NB4 (cell line): ENCODE measurements at regions not wholly inside any gene's neighbourhood (a gene's known extent, or its start where the extent isn't known, plus 50 kb on each side); places are given as distances from the start of the nearest gene placed in this dataset.
"Not testable (repeated sequence)": the region's sequence is repeated elsewhere in the genome, so short reads cannot be mapped to it uniquely, and the experiment has no call there.

Source experiments
- MYC ChIP-seq: IDR thresholded peaks from 2 replicates; pipeline ENCODE4 v1.6.1; 2011; ENCODE audit warnings: low read depth, low read length
- POLR2A ChIP-seq: IDR thresholded peaks from 2 replicates; pipeline ENCODE4 v1.6.1; 2011; ENCODE audit warnings: mild to moderate bottlenecking; ENCODE audit not compliant: insufficient read length; ENCODE audit errors: extremely low read depth
- TF ChIP-seq, protein P1 (sequence below): IDR thresholded peaks from one replicate; pipeline ENCODE4 v1.5.1; 2012; ENCODE audit warnings: low read depth, low read length

DNA sequence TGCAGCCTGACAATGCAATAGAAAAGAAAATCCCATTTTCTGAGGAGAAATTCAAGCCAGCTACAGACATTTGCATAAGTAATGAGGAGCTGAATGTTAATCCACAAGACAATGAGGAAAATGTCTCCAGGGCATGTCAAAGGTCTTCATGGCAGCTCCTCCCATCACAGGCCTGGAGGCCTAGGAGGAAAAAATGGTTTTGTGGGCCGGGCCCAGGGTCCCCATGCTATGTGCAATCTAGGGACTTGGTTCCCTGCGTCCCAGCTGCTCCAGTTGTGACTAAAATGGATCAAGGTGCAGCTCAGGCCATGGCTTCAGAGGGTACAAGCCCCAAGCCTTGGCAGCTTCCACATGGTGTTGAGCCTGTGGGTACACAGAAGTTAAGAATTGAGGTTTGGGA lies 132.5 kb upstream of the PARD3B start:
- TF ChIP-seq, protein P1, sequence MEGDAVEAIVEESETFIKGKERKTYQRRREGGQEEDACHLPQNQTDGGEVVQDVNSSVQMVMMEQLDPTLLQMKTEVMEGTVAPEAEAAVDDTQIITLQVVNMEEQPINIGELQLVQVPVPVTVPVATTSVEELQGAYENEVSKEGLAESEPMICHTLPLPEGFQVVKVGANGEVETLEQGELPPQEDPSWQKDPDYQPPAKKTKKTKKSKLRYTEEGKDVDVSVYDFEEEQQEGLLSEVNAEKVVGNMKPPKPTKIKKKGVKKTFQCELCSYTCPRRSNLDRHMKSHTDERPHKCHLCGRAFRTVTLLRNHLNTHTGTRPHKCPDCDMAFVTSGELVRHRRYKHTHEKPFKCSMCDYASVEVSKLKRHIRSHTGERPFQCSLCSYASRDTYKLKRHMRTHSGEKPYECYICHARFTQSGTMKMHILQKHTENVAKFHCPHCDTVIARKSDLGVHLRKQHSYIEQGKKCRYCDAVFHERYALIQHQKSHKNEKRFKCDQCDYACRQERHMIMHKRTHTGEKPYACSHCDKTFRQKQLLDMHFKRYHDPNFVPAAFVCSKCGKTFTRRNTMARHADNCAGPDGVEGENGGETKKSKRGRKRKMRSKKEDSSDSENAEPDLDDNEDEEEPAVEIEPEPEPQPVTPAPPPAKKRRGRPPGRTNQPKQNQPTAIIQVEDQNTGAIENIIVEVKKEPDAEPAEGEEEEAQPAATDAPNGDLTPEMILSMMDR: not testable (repeated sequence)
- not testable (repeated sequence) for TF ChIP-seq MYC, POLR2A
